ENCODE measurements at regions not wholly inside any gene's neighbourhood (a gene's known extent, or its start where the extent isn't known, plus 50 kb on each side); places are given as distances from the start of the nearest gene placed in this dataset.

GRCh38 chr4:144302704-144303536, 162.4 kb upstream of the GYPA start:
- Histone ChIP-seq H3K9me3 (no peaks in the 10 kb centered on the region), H3K4me3 (no peak overlapping the region), H3K4me1 (no peaks in the 10 kb centered on the region), H3K27me3 (no peaks in the 10 kb centered on the region), H3K27ac (no peak overlapping the region), H3K36me3 (no peaks in the 10 kb centered on the region)
- TF ChIP-seq CTCF (IDR thresholded peaks at IDR 0.05) = no peak
- DNase-seq = no peak
- intact Hi-C loops (cut with DNase I) = no loop called here
- 53 to 62% methylated on average over 7 of the region's 7 CpGs for WGBS, 2 donors
- no peak for ATAC-seq

DNA sequence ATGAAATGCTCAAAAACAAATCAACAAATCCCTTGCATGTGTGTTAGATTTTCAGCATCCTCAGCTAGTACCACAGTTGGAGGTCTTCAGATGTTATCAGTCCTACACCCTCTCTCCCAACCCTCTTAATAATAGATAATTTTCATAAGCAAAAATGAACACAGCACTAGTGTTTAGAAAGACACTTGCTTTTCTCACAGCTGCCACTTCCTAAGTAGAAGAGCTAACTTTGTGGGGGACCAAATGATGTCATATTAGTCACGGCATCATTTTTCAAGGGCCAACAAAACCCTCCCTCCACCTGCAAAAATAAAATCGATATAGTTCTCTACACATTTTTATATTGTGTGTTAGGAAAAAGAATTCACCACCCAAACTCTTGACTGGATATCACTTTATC, 163.5 kb upstream of the GYPA start:
- no peak overlapping the region for H3K4me3 ChIP-seq
- peaks cover 0 to 6% (median 0%) of the 10 kb centered on the region in 11 donors for H3K9me3 ChIP-seq
- 76 to 83% methylated on average over 2 of the region's 2 CpGs for WGBS, 2 donors
- intact Hi-C loops (cut with DNase I) = no loop called here
- no peak for DNase-seq
- H3K4me1 ChIP-seq = no peaks in the 10 kb centered on the region
- no peaks in the 10 kb centered on the region for H3K36me3 ChIP-seq
- ATAC-seq = no peak
- H3K27ac ChIP-seq = no peak overlapping the region
- no peak for TF ChIP-seq CTCF (IDR thresholded peaks at IDR 0.05)
- H3K27me3 ChIP-seq = no peaks in the 10 kb centered on the region

- TF ChIP-seq CTCF (IDR thresholded peaks at IDR 0.05) = no peak
- DNase-seq (no peak), ATAC-seq (no peak)
- intact Hi-C loops (cut with DNase I) = no loop called here
- Histone ChIP-seq H3K36me3 (no peaks in the 10 kb centered on the region), H3K4me3 (no peak overlapping the region), H3K27ac (no peak overlapping the region), H3K27me3 (no peaks in the 10 kb centered on the region), H3K4me1 (no peaks in the 10 kb centered on the region), H3K9me3 (peaks cover 0 to 31% (median 18%) of the 10 kb centered on the region in 11 donors)
- 82 to 87% methylated on average over 4 of the region's 4 CpGs for WGBS, 2 donors
Observed at GRCh38 chr4:144310535-144310934, 170.0 kb upstream of the GYPA start.

- ATAC-seq (no peak), DNase-seq (no peak)
- Histone ChIP-seq H3K4me1 (no peaks in the 10 kb centered on the region), H3K9me3 (peaks cover 0 to 42% (median 23%) of the 10 kb centered on the region in 11 donors), H3K36me3 (no peaks in the 10 kb centered on the region), H3K4me3 (no peak overlapping the region), H3K27me3 (no peaks in the 10 kb centered on the region), H3K27ac (no peak overlapping the region)
- no peak for TF ChIP-seq CTCF (IDR thresholded peaks at IDR 0.05)
- intact Hi-C loops (cut with DNase I) = no loop called here
Observed at GRCh38 chr4:144313370-144313769, 172.9 kb upstream of the GYPA start.
